Tibial artery (tissue), 4 donors: ENCODE measurements at regions not wholly inside any gene's neighbourhood (a gene's known extent, or its start where the extent isn't known, plus 50 kb on each side); places are given as distances from the start of the nearest gene placed in this dataset.

ENCODE experiments used
- DNase-seq, 2 donors: peaks; one replicate each; pipeline ENCODE4 v3.0.0-alpha.2; 2019
- H3K27ac ChIP-seq, 2 donors: fragments of 200-600 bp; sonication (generic) in 1 of 2; 1 replicate in 1 of 2; 2 replicates in 1 of 2; pipeline ENCODE4 v1.5.1; 2018 to 2019; ENCODE audit warnings: mild to moderate bottlenecking in 1 of 2
- H3K27me3 ChIP-seq, 2 donors: fragments of 200-600 bp; sonication (generic) in 1 of 2; one replicate each; pipeline versions ENCODE4 v1.5.1 to v1.6.0; 2016 to 2019
- H3K36me3 ChIP-seq, 3 donors: fragments of 200-600 bp; sonication (generic) in 2 of 3; one replicate each; pipeline ENCODE4 v1.5.1; 2016 to 2019; ENCODE audit warnings: mild to moderate bottlenecking in 2 of 3
- H3K4me1 ChIP-seq, 4 donors: fragments of 200-600 bp; sonication (generic) in 2 of 4; 1 replicate in 3 of 4; 2 replicates in 1 of 4; pipeline ENCODE4 v1.5.1; 2016 to 2019
- H3K4me3 ChIP-seq, 2 donors: fragments of 200-600 bp; sonication (generic) in 1 of 2; 1 replicate in 1 of 2; 2 replicates in 1 of 2; pipeline ENCODE4 v1.5.1; 2018 to 2019; ENCODE audit warnings: mild to moderate bottlenecking in 2 of 2
- H3K9me3 ChIP-seq, 3 donors: fragments of 200-600 bp; sonication (generic) in 1 of 3; one replicate each; pipeline ENCODE4 v1.5.1; 2016 to 2019
- intact Hi-C: fragments of 100-400 bp; cut with DNase I; formaldehyde crosslinking; loops from one replicate; pipeline ENCODE4 v1.15.0; 2023; ENCODE audit warnings: low total_unique reads
- TF ChIP-seq, protein P1 (sequence below), 2 experiments: fragments of 200-600 bp in 1 of 2; fragments of 450-650 bp in 1 of 2; IDR thresholded peaks; one replicate each; pipeline ENCODE4 v1.5.1; 2017 to 2019; ENCODE audit warnings: antibody characterized with exemption in 2 of 2, mild to moderate bottlenecking in 1 of 2, moderate library complexity in 1 of 2

DNA sequence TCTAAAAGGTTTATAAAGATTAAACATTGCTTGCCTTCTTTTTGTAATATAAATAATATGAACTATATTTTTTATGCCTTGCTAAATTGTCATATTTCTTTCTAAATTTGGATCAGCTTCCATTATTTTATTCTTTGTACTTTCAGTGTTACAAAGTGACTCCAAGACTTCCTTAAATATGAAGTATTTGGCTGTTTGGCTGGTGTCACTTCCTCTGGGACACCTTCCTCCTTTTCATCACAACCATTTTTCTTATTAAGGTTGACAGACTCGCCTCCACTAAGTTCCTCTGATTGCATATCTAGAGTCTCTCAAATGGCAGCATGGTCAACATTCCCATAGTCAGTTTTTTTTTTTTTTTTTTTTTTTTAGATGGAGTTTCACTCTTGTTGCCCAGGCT, 73.8 kb upstream of the SLC1A1 start:
- no peaks in the 10 kb centered on the region for H3K4me1 ChIP-seq
- no peaks in the 10 kb centered on the region for H3K27me3 ChIP-seq
- TF ChIP-seq, protein P1, sequence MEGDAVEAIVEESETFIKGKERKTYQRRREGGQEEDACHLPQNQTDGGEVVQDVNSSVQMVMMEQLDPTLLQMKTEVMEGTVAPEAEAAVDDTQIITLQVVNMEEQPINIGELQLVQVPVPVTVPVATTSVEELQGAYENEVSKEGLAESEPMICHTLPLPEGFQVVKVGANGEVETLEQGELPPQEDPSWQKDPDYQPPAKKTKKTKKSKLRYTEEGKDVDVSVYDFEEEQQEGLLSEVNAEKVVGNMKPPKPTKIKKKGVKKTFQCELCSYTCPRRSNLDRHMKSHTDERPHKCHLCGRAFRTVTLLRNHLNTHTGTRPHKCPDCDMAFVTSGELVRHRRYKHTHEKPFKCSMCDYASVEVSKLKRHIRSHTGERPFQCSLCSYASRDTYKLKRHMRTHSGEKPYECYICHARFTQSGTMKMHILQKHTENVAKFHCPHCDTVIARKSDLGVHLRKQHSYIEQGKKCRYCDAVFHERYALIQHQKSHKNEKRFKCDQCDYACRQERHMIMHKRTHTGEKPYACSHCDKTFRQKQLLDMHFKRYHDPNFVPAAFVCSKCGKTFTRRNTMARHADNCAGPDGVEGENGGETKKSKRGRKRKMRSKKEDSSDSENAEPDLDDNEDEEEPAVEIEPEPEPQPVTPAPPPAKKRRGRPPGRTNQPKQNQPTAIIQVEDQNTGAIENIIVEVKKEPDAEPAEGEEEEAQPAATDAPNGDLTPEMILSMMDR (IDR thresholded peaks at IDR 0.05) = no peak
- H3K36me3 ChIP-seq = no peaks in the 10 kb centered on the region
- intact Hi-C loops = no loop called here
- no peaks in the 10 kb centered on the region for H3K9me3 ChIP-seq
- no peak for DNase-seq
- no peak overlapping the region for H3K27ac ChIP-seq
- no peak overlapping the region for H3K4me3 ChIP-seq

DNA sequence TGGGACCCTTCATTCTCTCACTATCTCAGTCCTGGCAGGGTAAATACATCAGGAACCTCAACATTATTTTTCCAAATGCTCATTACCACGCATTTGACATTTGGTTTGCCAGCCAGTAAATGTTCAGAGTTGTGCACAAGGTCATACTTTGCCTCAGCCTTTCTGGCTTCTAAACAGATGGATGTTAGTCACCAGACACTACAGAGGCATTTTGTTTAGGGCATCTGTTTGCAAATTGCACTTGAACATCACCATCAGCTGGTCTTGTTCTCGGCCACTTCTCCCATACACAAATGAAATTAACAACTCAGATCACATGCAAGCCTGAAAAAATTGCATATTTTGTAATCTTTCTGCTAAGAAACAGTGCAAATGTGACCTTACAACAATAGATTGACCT, 75.0 kb upstream of the SLC1A1 start:
- Histone ChIP-seq H3K27ac (no peak overlapping the region), H3K4me3 (no peak overlapping the region), H3K9me3 (no peaks in the 10 kb centered on the region), H3K27me3 (no peaks in the 10 kb centered on the region), H3K36me3 (no peaks in the 10 kb centered on the region), H3K4me1 (no peaks in the 10 kb centered on the region)
- DNase-seq = no peak
- TF ChIP-seq, protein P1 (IDR thresholded peaks at IDR 0.05) = no peak
- intact Hi-C loops = no loop called here

DNA sequence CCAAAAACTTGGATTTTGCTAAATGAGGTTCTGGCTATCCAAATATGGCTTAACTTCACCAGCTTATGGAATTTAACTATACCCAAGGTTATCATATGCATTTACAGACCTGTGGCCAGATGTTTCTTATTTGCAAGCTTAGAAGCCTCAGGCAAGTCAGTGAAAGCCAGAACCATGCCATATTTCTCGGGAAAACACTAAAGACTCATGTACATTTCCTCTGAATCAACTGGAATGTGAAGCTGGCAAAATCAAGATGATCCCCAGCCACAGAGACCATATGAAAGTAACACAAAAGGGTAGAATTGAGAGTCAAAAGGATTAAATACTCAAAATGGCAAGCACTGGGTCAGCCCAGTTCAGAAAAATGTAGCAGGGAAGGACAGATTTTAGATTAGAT, 76.4 kb upstream of the SLC1A1 start:
- H3K27me3 ChIP-seq = no peaks in the 10 kb centered on the region
- H3K27ac ChIP-seq = no peak overlapping the region
- TF ChIP-seq, protein P1 (IDR thresholded peaks at IDR 0.05) = no peak
- H3K36me3 ChIP-seq = no peaks in the 10 kb centered on the region
- DNase-seq = no peak
- H3K4me1 ChIP-seq = no peaks in the 10 kb centered on the region
- H3K9me3 ChIP-seq = no peaks in the 10 kb centered on the region
- no peak overlapping the region for H3K4me3 ChIP-seq
- intact Hi-C loops = no loop called here

DNA sequence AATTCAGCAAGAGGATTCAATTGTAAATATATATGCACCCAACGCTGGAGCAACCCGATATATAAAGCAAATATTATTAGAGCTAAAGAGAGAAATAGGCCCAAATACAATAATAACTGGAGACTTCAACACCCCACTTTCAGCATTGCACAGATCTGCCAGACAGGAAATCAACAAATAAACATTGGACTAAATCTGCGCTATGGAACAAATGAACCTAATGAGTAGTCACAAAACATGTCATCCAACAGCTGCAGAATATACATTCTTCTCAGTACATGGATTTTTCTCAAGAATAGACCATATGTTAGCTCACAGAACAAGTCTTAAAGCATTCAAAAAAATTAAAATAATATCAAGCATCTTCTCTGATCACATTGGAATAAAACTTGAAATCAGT, 86.1 kb upstream of the SLC1A1 start:
- intact Hi-C loops = no loop called here
- H3K36me3 ChIP-seq = no peaks in the 10 kb centered on the region
- H3K27me3 ChIP-seq = no peaks in the 10 kb centered on the region
- H3K4me3 ChIP-seq = no peak overlapping the region
- peaks cover 0 to 14% (median 3%) of the 10 kb centered on the region in 3 donors for H3K9me3 ChIP-seq
- H3K27ac ChIP-seq = no peak overlapping the region
- no peaks in the 10 kb centered on the region for H3K4me1 ChIP-seq
- no peak for DNase-seq
- TF ChIP-seq, protein P1 (IDR thresholded peaks at IDR 0.05) = no peak

DNA sequence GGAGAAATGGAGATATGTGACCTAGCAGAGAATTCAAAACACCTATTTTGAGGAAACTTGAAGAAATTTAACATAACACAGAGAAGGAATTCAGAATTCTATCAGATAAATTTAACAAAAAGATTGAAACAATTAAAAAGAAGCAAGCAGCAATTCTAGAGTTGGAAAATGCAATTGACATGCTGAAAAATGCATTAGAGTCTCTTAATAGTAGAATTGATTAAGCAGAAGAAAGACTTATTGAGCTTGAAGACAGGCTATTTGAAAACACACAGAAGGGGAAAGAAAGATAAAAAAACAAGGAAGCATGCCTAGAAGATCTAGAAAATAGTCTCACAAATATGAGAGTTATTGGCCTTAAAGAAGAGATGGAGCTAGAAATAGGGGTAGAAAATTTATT, 87.8 kb upstream of the SLC1A1 start:
- intact Hi-C loops = no loop called here
- TF ChIP-seq, protein P1 (IDR thresholded peaks at IDR 0.05) = no peak
- no peak overlapping the region for H3K4me3 ChIP-seq

DNA sequence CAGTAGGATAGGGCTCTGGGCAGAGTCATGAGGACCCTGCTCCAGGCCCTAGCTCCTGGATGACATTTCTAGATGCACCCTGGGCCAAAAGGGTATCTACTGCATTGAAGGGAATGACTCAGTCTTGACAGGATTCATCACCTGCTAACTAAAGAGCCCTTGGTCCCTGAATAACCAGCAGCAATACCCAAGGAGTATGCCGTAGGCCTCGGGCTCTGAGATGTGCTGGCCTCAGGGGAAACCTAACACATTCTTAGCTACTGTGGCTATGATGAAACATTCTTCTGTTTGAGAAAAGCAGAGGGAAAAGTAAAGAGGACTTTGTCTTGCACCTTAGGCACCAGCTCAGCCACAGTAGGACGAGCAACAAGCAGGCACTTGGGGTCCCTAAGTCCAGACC, 89.5 kb upstream of the SLC1A1 start:
- Histone ChIP-seq H3K27ac (no peak overlapping the region), H3K27me3 (no peaks in the 10 kb centered on the region), H3K36me3 (no peaks in the 10 kb centered on the region), H3K9me3 (peaks cover 0 to 14% (median 0%) of the 10 kb centered on the region in 3 donors), H3K4me1 (no peaks in the 10 kb centered on the region), H3K4me3 (no peak overlapping the region)
- intact Hi-C loops = no loop called here
- TF ChIP-seq, protein P1 (IDR thresholded peaks at IDR 0.05) = no peak
- no peak for DNase-seq

More for the DNA sequence above, 87.8 kb upstream of the SLC1A1 start:
- Histone ChIP-seq H3K36me3 (no peaks in the 10 kb centered on the region), H3K9me3 (peaks cover 0 to 14% (median 3%) of the 10 kb centered on the region in 3 donors), H3K27ac (no peak overlapping the region), H3K4me1 (no peaks in the 10 kb centered on the region), H3K27me3 (no peaks in the 10 kb centered on the region)
- no peak for DNase-seq
